SU-DHL-6 (cell line): ENCODE measurements at regions not wholly inside any gene's neighbourhood (a gene's known extent, or its start where the extent isn't known, plus 50 kb on each side); places are given as distances from the start of the nearest gene placed in this dataset.

Experiments
- EZH2phosphoT487 ChIP-seq: fragments of 200-600 bp; sonication (generic), shearing (Covaris generic); conservative IDR thresholded peaks from 2 replicates; pipeline ENCODE4 v1.6.1; 2018; ENCODE audit warnings: mild to moderate bottlenecking, antibody characterized with exemption, low read length, moderate library complexity, mixed read lengths
- TF ChIP-seq, protein P1 (sequence below): fragments of 200-600 bp; sonication (generic); IDR thresholded peaks from one replicate; pipeline ENCODE4 v1.5.1; 2017; ENCODE audit warnings: antibody characterized with exemption, mild to moderate bottlenecking, low read length, moderate library complexity; ENCODE audit not compliant: insufficient read depth, poor library complexity, severe bottlenecking

DNA sequence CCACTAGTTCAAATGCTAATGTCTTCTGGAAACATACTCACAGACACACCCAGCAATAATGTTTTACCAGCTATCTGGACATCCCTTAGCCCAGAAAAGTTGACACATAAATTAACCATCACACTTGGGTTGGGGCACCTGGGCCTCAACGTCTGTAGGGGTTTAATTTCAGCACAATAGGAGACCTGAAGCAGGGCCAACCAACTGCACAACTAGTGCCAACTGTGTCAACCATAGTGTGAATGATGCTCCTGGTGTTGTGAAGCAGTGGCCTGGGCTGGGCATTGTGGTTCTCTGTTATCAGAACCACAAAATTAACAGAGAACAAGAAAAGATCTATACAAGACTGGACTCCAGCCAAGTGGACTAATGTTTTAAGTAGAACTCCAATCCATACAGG lies 106.7 kb upstream of the PPM1H start:
- TF ChIP-seq, protein P1, sequence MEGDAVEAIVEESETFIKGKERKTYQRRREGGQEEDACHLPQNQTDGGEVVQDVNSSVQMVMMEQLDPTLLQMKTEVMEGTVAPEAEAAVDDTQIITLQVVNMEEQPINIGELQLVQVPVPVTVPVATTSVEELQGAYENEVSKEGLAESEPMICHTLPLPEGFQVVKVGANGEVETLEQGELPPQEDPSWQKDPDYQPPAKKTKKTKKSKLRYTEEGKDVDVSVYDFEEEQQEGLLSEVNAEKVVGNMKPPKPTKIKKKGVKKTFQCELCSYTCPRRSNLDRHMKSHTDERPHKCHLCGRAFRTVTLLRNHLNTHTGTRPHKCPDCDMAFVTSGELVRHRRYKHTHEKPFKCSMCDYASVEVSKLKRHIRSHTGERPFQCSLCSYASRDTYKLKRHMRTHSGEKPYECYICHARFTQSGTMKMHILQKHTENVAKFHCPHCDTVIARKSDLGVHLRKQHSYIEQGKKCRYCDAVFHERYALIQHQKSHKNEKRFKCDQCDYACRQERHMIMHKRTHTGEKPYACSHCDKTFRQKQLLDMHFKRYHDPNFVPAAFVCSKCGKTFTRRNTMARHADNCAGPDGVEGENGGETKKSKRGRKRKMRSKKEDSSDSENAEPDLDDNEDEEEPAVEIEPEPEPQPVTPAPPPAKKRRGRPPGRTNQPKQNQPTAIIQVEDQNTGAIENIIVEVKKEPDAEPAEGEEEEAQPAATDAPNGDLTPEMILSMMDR, result no peak
- no peak for TF ChIP-seq EZH2phosphoT487
